DND-41 (cell line): ENCODE measurements at regions not wholly inside any gene's neighbourhood (a gene's known extent, or its start where the extent isn't known, plus 50 kb on each side); places are given as distances from the start of the nearest gene placed in this dataset.

Experiments used
- ATAC-seq: fragments of 200-7000 bp; cut with Tn5 transposase; 3 replicates; pipeline ENCODE4 v1.9.1; 2021; ENCODE audit warnings: low read depth; ENCODE audit not compliant: insufficient read depth
- DNase-seq: peaks from one replicate; pipeline ENCODE4 v3.0.0-alpha.2; 2020
- H2AFZ ChIP-seq: 2 replicates; pipeline ENCODE4 v1.6.0; 2012; ENCODE audit warnings: low read depth, low read length
- H3K27ac ChIP-seq: 2 replicates; pipeline ENCODE4 v1.5.1; 2012; ENCODE audit warnings: low read length, inconsistent platforms
- H3K27me3 ChIP-seq: fragments of 200-600 bp; sonication (generic); 2 replicates; pipeline ENCODE4 v1.6.0; 2012; ENCODE audit warnings: low read length, mild to moderate bottlenecking, inconsistent platforms; ENCODE audit not compliant: insufficient read depth, poor library complexity
- H3K36me3 ChIP-seq: 2 replicates; pipeline ENCODE4 v1.5.1; 2012; ENCODE audit warnings: low read length, inconsistent platforms; ENCODE audit not compliant: insufficient read depth
- H3K4me1 ChIP-seq: 2 replicates; pipeline ENCODE4 v1.5.1; 2012; ENCODE audit warnings: mild to moderate bottlenecking, low read length; ENCODE audit not compliant: insufficient read depth
- H3K4me2 ChIP-seq: 2 replicates; pipeline ENCODE4 v1.6.0; 2012; ENCODE audit warnings: mild to moderate bottlenecking, moderate library complexity, low read length, inconsistent platforms; ENCODE audit not compliant: insufficient read depth
- H3K4me3 ChIP-seq, 2 experiments: fragments of 200-600 bp in 1 of 2; shearing (Covaris generic) in 1 of 2; 2 replicates each; pipeline ENCODE4 v1.5.1; 2012 to 2016; ENCODE audit warnings: inconsistent platforms in 2 of 2, low read length in 2 of 2, mild to moderate bottlenecking in 2 of 2, low read depth in 1 of 2, moderate library complexity in 1 of 2
- H3K79me2 ChIP-seq: 2 replicates; pipeline ENCODE4 v1.6.0; 2012; ENCODE audit warnings: low read length, inconsistent platforms; ENCODE audit not compliant: insufficient read depth
- H3K9ac ChIP-seq: 2 replicates; pipeline ENCODE4 v1.6.0; 2012; ENCODE audit warnings: low read depth, mild to moderate bottlenecking, inconsistent platforms, low read length, moderate library complexity
- H3K9me3 ChIP-seq: 2 replicates; pipeline ENCODE4 v1.5.1; 2012; ENCODE audit warnings: low read length, moderate library complexity, mild to moderate bottlenecking, inconsistent platforms; ENCODE audit not compliant: insufficient read depth, severe bottlenecking
- H4K20me1 ChIP-seq: 2 replicates; pipeline ENCODE4 v1.6.0; 2012; ENCODE audit warnings: low read length; ENCODE audit not compliant: insufficient read depth
- EZH2 ChIP-seq: IDR thresholded peaks from 3 replicates; pipeline ENCODE4 v1.6.1; 2012; ENCODE audit warnings: borderline replicate concordance, low read depth, mild to moderate bottlenecking, moderate library complexity, low read length, inconsistent platforms; ENCODE audit not compliant: severe bottlenecking
- TF ChIP-seq, protein P1 (sequence below): IDR thresholded peaks from 2 replicates; pipeline ENCODE4 v1.5.1; 2012; ENCODE audit warnings: borderline replicate concordance, low read length, moderate library complexity, mild to moderate bottlenecking; ENCODE audit not compliant: poor library complexity, severe bottlenecking; ENCODE audit errors: extremely low read depth

DNA sequence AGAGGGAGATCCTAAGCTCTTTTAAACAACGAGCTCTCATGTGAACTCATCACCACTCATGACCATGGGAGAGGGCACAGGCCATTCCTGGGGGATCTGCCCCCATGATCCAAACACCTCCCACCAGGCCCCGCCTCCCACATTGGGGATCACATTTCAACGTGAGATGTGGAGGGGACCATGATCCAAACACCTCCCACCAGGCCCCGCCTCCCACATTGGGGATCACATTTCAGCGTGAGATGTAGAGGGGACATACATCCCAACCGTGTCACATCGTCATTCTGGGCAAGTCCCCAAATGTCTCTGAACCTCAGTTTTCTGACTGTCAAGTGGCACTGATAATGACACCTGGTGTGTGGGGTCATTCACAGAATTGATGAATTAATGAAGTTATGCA lies 641.8 kb downstream of the CDH26 start:
- Histone ChIP-seq H3K9me3 (peaks cover 2% of the 10 kb centered on the region), H3K36me3 (no peaks in the 10 kb centered on the region), H3K4me1 (no peaks in the 10 kb centered on the region), H3K27me3 (no peaks in the 10 kb centered on the region), H3K79me2 (no peaks in the 10 kb centered on the region), H3K27ac (no peak overlapping the region), H3K9ac (no peak overlapping the region), H3K4me2 (no peak overlapping the region), H4K20me1 (no peaks in the 10 kb centered on the region), H2AFZ (no peak overlapping the region), H3K4me3 (no peak overlapping the region)
- DNase-seq: no peak
- no peak for ATAC-seq
- TF ChIP-seq, protein P1, sequence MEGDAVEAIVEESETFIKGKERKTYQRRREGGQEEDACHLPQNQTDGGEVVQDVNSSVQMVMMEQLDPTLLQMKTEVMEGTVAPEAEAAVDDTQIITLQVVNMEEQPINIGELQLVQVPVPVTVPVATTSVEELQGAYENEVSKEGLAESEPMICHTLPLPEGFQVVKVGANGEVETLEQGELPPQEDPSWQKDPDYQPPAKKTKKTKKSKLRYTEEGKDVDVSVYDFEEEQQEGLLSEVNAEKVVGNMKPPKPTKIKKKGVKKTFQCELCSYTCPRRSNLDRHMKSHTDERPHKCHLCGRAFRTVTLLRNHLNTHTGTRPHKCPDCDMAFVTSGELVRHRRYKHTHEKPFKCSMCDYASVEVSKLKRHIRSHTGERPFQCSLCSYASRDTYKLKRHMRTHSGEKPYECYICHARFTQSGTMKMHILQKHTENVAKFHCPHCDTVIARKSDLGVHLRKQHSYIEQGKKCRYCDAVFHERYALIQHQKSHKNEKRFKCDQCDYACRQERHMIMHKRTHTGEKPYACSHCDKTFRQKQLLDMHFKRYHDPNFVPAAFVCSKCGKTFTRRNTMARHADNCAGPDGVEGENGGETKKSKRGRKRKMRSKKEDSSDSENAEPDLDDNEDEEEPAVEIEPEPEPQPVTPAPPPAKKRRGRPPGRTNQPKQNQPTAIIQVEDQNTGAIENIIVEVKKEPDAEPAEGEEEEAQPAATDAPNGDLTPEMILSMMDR: no peak
- TF ChIP-seq EZH2: no peak

DNA sequence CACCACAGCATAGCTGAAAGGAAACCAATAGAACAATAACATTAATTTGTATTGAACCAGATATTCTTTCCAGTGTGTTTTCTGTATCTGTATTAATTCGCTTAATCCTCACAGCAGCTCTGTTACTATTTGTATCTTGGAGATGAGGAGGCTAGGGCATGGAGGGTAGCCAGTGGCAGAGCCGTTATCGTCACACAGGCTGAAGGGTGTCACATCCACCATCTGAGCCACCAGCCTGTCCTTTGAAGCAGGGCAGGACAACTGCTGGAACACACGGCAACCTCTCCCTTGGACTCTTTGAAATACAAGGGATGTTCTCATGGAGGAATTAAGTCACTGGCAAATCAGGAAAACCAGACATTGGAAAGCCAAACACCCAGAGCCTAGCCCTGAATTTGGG lies 628.0 kb upstream of the CDH4 start:
- no peak overlapping the region for H2AFZ ChIP-seq
- no peaks in the 10 kb centered on the region for H4K20me1 ChIP-seq
- no peak overlapping the region for H3K4me3 ChIP-seq
- ATAC-seq: no peak
- H3K27me3 ChIP-seq: no peaks in the 10 kb centered on the region
- H3K4me2 ChIP-seq: no peak overlapping the region
- DNase-seq: no peak
- no peaks in the 10 kb centered on the region for H3K4me1 ChIP-seq
- no peaks in the 10 kb centered on the region for H3K9me3 ChIP-seq
- no peaks in the 10 kb centered on the region for H3K79me2 ChIP-seq
- no peak overlapping the region for H3K9ac ChIP-seq
- TF ChIP-seq, protein P1: no peak
- no peak for TF ChIP-seq EZH2
- no peak overlapping the region for H3K27ac ChIP-seq
- no peaks in the 10 kb centered on the region for H3K36me3 ChIP-seq

DNA sequence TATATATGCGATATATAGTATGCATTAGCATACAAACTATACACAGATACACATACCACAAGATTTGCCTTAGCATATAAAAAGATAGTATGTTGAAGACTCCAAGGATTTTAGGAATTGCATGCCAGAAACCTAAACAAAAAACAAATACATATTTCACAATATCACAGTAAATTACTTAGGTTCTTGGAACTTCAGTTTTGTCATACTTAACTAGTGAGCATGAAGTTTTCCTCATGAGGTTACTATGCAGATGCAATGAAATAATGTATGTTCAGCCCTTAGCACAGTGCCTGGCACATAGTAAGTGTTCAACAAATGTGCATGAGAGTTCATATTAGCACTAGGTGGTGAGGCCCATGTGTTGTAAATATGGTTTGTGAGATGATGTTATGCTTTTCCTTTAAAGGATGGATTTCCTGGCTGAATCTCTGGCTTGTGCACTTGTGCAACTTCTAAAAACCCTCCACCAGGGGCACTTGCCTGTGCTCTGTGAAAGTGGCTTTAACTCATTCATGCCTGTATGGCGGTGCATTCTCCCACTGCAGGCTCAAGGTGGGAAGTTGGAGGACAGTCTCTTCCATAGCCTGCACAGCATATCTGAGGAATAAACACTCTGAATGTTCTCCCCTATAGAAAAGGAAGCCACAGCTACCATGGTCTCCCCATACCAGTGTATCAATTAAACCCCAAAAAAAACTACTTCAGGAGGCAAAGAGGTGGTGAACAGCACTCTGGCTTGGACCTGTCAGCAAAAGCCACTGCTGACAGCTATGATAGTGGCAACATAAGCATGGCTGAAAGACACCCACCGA lies 624.1 kb upstream of the CDH4 start:
- ATAC-seq (no peak; the same call in 2 of the 3 replicates), DNase-seq (no peak)
- no peaks in the 10 kb centered on the region for H3K36me3 ChIP-seq
- TF ChIP-seq, protein P1: peak; percentile 41
- no peak for TF ChIP-seq EZH2
- H4K20me1 ChIP-seq: no peaks in the 10 kb centered on the region
- H3K27me3 ChIP-seq: no peaks in the 10 kb centered on the region
- no peak overlapping the region for H3K9ac ChIP-seq
- H3K9me3 ChIP-seq: no peaks in the 10 kb centered on the region
- H3K4me2 ChIP-seq: no peak overlapping the region
- H3K27ac ChIP-seq: no peak overlapping the region
- no peak overlapping the region for H2AFZ ChIP-seq
- no peaks in the 10 kb centered on the region for H3K4me1 ChIP-seq
- H3K79me2 ChIP-seq: no peaks in the 10 kb centered on the region
- H3K4me3 ChIP-seq: no peak overlapping the region
